ENCODE measurements at regions not wholly inside any gene's neighbourhood (a gene's known extent, or its start where the extent isn't known, plus 50 kb on each side); places are given as distances from the start of the nearest gene placed in this dataset.

DNA sequence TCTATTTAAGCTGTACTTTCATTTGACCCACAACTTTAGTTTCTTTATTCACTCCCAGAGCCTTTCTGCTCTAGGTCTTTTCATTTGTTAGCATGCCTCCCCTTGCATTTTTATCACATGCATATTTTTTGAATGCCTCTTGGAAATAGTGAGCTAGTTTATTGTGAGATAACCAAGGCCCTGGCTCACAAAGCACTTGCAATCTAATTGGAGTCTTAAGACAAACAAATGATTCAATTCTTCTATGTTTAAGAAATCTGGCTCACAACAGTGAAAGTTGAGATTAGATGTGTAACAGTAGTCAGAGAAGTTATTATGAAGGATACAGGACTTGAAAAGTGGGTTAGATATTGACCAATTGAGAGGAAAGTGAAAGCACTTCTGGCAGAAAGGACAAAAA lies 173.4 kb downstream of the MOXD1 start:
- TF ChIP-seq, protein P1, sequence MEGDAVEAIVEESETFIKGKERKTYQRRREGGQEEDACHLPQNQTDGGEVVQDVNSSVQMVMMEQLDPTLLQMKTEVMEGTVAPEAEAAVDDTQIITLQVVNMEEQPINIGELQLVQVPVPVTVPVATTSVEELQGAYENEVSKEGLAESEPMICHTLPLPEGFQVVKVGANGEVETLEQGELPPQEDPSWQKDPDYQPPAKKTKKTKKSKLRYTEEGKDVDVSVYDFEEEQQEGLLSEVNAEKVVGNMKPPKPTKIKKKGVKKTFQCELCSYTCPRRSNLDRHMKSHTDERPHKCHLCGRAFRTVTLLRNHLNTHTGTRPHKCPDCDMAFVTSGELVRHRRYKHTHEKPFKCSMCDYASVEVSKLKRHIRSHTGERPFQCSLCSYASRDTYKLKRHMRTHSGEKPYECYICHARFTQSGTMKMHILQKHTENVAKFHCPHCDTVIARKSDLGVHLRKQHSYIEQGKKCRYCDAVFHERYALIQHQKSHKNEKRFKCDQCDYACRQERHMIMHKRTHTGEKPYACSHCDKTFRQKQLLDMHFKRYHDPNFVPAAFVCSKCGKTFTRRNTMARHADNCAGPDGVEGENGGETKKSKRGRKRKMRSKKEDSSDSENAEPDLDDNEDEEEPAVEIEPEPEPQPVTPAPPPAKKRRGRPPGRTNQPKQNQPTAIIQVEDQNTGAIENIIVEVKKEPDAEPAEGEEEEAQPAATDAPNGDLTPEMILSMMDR (IDR thresholded peaks at IDR 0.05; ENCODE audit: low read length): no peak
- TF ChIP-seq EZH2 (IDR thresholded peaks at IDR 0.05; ENCODE audit: borderline replicate concordance, low read length): no peak
